ENCODE measurements at regions not wholly inside any gene's neighbourhood (a gene's known extent, or its start where the extent isn't known, plus 50 kb on each side); places are given as distances from the start of the nearest gene placed in this dataset.

DNA sequence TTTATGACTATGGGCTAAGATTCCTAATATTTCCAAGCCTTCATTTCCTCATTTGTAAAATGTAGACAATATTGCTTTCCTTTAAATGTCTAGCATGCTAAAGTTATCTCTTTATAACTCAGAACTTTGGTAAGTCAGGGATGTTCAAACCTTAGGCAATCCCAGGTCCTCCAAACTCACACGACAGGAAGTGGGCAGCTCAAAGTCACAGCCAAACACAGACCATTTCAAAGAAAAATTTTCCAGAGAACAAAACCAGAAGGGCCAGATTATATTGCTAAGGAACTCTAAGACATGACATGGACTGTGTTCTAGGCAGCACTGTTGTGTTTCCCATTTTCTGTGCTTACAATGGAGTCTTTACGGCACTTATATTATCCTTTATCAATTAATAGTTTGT is 87.8 kb upstream of the DYNC1I1 start:
- CTCF ChIA-PET: no interaction called here
- Histone ChIP-seq H3K27me3 (ENCODE audit: control insufficient read depth, insufficient read depth, low read length) (no peaks in the 10 kb centered on the region), H3K36me3 (ENCODE audit: control insufficient read depth, insufficient read depth, low read length) (no peaks in the 10 kb centered on the region), H3K4me3 (ENCODE audit: low read depth in 2 of 2, low read length in 2 of 2) (no peak overlapping the region), H3K4me1 (ENCODE audit: control insufficient read depth, insufficient read depth, low read length) (no peaks in the 10 kb centered on the region), H3K9me3 (ENCODE audit: control insufficient read depth, insufficient read depth, low read depth, low read length) (no peaks in the 10 kb centered on the region), H3K27ac (ENCODE audit: low read length) (no peak overlapping the region)
- no peak for ATAC-seq
- TF ChIP-seq, protein P1, sequence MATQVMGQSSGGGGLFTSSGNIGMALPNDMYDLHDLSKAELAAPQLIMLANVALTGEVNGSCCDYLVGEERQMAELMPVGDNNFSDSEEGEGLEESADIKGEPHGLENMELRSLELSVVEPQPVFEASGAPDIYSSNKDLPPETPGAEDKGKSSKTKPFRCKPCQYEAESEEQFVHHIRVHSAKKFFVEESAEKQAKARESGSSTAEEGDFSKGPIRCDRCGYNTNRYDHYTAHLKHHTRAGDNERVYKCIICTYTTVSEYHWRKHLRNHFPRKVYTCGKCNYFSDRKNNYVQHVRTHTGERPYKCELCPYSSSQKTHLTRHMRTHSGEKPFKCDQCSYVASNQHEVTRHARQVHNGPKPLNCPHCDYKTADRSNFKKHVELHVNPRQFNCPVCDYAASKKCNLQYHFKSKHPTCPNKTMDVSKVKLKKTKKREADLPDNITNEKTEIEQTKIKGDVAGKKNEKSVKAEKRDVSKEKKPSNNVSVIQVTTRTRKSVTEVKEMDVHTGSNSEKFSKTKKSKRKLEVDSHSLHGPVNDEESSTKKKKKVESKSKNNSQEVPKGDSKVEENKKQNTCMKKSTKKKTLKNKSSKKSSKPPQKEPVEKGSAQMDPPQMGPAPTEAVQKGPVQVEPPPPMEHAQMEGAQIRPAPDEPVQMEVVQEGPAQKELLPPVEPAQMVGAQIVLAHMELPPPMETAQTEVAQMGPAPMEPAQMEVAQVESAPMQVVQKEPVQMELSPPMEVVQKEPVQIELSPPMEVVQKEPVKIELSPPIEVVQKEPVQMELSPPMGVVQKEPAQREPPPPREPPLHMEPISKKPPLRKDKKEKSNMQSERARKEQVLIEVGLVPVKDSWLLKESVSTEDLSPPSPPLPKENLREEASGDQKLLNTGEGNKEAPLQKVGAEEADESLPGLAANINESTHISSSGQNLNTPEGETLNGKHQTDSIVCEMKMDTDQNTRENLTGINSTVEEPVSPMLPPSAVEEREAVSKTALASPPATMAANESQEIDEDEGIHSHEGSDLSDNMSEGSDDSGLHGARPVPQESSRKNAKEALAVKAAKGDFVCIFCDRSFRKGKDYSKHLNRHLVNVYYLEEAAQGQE (IDR thresholded peaks at IDR 0.05; ENCODE audit: insufficient read depth in 1 of 2, low read depth in 2 of 2, low read length in 1 of 2): no peak
- no peak for TF ChIP-seq SIN3A (IDR thresholded peaks at IDR 0.05; ENCODE audit: borderline replicate concordance, insufficient read depth, low read depth, low read length)
- no peak for TF ChIP-seq TCF7L2 (IDR thresholded peaks at IDR 0.05; ENCODE audit: low read depth, low read length)
- TF ChIP-seq, protein P2, sequence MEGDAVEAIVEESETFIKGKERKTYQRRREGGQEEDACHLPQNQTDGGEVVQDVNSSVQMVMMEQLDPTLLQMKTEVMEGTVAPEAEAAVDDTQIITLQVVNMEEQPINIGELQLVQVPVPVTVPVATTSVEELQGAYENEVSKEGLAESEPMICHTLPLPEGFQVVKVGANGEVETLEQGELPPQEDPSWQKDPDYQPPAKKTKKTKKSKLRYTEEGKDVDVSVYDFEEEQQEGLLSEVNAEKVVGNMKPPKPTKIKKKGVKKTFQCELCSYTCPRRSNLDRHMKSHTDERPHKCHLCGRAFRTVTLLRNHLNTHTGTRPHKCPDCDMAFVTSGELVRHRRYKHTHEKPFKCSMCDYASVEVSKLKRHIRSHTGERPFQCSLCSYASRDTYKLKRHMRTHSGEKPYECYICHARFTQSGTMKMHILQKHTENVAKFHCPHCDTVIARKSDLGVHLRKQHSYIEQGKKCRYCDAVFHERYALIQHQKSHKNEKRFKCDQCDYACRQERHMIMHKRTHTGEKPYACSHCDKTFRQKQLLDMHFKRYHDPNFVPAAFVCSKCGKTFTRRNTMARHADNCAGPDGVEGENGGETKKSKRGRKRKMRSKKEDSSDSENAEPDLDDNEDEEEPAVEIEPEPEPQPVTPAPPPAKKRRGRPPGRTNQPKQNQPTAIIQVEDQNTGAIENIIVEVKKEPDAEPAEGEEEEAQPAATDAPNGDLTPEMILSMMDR (IDR thresholded peaks at IDR 0.05): no peak
- no peak for TF ChIP-seq POLR2AphosphoS5 (IDR thresholded peaks at IDR 0.05; ENCODE audit: low read depth, low read length)
- intact Hi-C loops (cut with micrococcal nuclease; ENCODE audit: unreplicated experiment) (no loop called here), in situ Hi-C loops (cut with HindIII; ENCODE audit: low pct_unique_long_range_greater_than_20kb, low sequenced_read_pairs) (loop anchor here (25.0 kb wide), 1 partner anchor 172 kb away; no protein-coding TSS in a partner anchor)
- no TSS peak for BruUV-seq (replicated peaks)
- POLR2A ChIA-PET: no interaction called here
- no peak for DNase-seq (ENCODE audit: low read depth, low spot score)

DNA sequence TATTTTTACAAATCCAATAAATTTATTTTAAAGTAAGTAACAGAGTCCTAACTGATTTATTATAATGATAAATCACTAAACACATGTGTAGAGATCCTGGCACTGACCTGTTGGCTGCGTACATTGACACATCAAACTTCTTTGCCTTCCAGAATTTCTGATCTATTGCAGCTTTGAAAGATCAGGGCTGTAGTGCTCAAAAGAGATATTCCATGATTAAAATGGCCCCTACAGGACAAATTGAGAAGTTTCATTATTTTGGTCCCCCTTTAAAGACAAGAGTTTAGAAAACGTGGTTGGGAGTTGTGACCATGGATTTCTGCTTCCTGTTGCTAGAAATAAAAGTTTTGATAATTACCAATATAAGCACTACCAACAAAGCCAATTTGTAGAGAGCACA is 87.7 kb upstream of the PDK4 start:
- Histone ChIP-seq H3K9me3 (ENCODE audit: control insufficient read depth, insufficient read depth, low read depth, low read length) (no peaks in the 10 kb centered on the region), H3K36me3 (ENCODE audit: control insufficient read depth, insufficient read depth, low read length) (no peaks in the 10 kb centered on the region), H3K4me3 (ENCODE audit: low read depth in 2 of 2, low read length in 2 of 2) (no peak overlapping the region), H3K27me3 (ENCODE audit: control insufficient read depth, insufficient read depth, low read length) (no peaks in the 10 kb centered on the region), H3K27ac (ENCODE audit: low read length) (no peak overlapping the region), H3K4me1 (ENCODE audit: control insufficient read depth, insufficient read depth, low read length) (no peaks in the 10 kb centered on the region)
- ChIA-PET CTCF (interaction anchor here (0.6 kb wide), 1 partner anchor 139 kb away, joined by 8 read pairs; no protein-coding TSS in a partner anchor), POLR2A (no interaction called here)
- peak; percentile 55; the same call in 1 of the 2 replicates for ATAC-seq
- TF ChIP-seq, protein P2 (IDR thresholded peaks at IDR 0.05): peak; percentile 41; the same call in 1 of the 2 replicates
- no peak for TF ChIP-seq TCF7L2 (IDR thresholded peaks at IDR 0.05; ENCODE audit: low read depth, low read length)
- in situ Hi-C loops (cut with HindIII; ENCODE audit: low pct_unique_long_range_greater_than_20kb, low sequenced_read_pairs) (loop anchor here (25.0 kb wide), 1 partner anchor 172 kb away; no protein-coding TSS in a partner anchor), intact Hi-C loops (cut with micrococcal nuclease; ENCODE audit: unreplicated experiment) (no loop called here)
- BruUV-seq (replicated peaks): no TSS peak
- DNase-seq (ENCODE audit: low read depth, low spot score): peak; percentile 45
